NCI-H1417 treated with DMSO at 0.1 percent for 48 hours (cell line): ENCODE measurements at regions not wholly inside any gene's neighbourhood (a gene's known extent, or its start where the extent isn't known, plus 50 kb on each side); places are given as distances from the start of the nearest gene placed in this dataset.

Experiments
- DNase-seq: peaks from one replicate; lab custom pipeline; 2025; lab: John Stamatoyannopoulos, UW

DNA sequence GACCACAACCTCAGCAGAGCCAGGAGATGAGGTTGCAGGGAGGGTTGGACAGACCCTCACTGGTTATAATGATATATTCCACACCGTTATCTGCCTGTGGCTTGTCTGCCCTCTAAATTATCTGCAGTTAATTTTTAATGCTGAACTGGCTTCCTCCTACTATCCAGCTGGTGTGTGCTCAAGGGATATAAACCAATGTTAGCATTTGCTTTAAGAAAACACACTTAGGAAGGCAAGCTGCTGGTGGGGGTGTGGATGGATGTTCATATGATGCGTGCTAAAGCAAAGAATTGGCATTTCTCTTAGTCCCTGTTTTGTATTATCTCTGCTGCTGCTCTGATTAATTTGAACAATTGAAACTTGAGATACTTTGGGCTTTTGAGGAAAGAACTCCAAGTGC lies 132.2 kb upstream of the NPVF start:
- peak; percentile 35 for DNase-seq

DNA sequence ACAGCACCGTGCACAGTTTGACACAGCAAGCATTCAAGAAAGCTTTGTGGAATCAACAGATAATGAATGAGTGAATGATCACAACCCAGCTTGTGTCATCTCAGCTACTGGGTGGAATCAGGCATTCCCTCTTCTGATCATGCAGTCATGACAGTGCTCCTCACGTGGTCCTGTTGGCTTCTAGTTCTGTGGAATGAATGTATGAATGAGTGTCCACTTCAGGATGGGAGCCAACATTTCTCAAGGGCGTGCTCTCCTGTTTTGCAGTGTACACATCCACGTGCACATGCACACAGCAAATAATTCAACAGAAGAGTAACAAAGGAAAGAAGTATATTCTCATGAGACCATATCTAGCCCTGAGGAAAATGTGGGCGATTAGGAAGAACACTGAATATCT lies 133.1 kb upstream of the NPVF start:
- DNase-seq = no peak

DNA sequence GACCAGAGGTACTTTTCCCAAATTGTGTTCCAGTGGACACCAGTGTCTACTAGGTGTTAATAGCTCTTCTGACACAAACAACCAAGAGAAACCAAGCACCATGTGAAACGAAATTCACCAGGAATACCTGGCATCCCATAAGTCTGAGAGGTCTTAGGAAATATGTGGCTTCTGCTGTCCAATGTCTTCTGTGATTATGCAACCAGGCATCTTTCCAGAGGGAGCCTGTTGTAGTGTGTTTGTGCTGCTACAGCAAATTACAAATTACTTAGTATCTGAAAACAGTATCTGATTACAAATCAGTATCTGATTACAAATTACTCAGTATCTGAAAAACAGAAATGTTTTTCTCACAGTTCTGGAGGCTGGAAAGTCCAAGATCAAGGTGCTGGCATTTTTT lies 133.6 kb upstream of the NPVF start:
- no peak for DNase-seq

DNA sequence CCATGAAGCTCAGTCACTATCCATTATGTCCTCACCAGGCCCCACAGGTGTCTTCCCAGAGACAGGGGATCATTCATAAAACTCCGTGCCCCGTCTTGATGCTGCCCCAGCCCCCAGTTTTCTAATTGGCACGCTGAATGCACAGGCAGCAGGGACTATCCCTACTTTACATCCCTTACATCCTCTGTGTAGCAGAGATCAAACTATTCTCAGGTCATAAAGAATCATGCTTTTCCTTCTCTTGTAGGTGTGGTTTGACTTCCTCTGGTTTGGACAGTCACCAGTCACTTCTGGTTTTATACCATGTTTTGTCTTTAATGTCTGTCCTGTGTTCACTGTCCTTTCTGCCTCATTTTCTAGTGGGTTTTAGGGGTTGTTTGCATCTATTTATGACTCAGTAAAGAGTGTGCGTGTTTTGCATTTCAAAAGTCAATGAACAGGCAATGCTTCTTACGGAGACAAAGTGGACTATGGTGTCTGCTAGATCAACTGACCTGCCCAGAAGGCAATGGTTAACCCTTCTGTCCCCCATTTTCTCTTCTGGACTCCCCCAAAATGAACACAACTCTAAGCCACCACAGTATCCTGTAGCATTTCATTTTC lies 140.4 kb upstream of the NPVF start:
- no peak for DNase-seq

DNA sequence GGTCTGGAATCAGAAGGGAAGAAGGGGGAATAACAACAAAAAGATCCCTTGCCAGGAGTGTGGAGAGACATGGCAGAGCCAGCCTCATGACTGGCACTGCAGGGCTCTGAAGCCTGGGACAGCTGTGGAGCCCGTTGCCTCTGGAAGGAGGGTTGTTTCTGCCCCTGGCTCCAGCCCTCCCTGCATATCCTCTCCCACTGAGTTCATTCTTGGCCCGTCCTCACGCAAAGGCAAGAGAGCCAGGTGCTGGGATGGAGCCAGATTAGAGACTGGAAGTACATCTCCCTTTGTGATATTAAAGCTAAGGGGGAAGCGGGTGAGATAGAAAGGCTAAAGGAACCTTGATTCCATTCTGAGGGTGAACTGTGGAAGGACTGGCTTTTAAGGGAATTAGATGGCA lies 141.5 kb upstream of the NPVF start:
- no peak for DNase-seq

DNA sequence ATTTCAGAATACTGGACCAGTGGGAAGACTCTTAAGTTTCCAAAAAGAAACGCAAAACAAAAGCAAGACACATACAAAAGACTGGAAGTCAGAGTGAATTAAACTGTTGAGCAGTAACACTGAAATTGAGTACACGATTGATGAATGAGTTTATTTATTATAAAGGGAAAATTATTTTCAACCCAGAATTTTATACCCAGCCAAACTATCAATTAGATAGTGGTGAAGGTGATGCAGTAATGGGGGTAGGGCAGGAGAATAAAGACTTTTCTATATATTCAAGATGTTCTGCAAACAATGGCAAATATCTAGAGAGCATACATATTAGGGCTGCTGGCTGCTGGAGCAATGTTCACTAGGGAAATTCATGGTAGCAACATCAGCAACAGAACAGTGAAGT lies 143.7 kb upstream of the NPVF start:
- no peak for DNase-seq

DNA sequence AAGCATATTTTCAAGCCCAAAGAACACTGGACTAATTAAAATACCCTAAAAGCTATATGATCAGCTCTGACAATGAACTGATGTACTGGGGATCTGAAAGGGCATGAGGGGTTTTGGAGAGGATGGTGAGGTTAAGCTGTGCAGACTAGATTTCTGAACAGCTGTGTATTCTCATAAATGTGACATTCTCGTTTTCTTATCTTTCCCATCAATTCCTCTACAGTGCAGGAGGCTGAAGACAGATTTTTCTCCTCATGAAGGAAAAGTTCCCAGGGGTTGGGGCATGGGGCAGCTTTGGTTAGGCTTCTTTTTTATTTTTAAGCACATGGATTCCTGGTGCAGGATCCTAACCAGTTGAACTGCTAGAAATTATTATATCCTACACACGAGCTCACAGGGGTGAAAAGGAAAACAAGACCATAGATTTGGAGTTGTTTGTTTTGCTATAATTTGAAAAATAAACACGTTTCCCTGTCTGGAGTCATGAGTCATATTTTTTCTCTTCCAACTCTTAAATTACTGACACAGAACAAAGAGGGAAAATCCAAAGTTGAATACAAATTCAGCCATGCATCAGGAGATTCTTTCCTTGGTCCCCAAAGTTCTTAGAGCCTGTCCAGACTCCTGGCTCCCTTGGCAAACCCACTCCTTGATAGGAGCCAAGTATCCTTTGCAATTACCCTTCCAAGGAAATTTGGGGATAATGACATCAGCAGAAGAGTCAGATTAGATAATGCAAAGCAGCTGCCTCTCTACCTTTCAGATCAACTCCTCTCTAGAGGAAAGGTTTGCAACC lies 147.7 kb upstream of the NPVF start:
- no peak for DNase-seq

DNA sequence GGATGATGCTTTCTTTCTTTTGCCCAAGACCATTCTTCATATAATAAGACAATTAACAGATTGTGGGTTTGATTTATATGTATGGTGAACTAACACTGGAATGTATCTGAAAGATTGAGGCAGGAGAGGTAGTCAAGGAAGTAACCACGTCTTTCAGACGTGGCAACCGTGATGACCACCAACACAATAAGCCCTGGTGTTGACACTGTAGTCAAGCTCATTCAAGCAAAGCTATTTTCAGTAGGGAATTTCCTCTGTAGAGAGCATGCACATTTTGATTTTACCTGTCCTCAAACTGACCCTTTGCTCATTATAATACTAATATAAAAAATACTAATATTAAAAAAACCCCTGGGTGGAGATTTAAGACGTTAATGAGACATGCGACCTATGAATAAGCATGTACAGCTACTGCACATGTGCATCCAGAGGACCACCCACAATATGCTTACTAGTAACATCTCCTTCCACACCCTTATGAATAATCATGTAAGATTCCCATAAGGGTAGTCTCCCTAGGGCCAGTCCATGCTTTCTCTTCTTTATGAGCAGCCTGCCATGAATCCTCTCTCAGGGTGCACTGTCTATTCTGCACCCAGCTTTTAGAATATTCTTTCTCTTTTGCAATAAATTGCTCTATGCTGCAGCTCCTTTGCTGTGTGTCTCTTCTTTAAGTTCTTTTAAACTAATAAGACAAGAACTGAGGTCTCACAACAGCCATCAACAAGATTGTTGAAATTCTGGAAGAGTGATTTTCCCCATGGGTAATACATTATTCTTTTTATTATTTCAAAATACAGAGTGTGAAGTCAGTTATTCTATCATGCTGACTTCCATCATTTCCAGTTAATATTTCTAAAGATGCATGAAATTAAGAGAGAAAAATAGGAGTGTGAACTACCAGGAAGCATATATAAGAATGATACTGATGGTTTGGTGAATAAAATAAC lies 151.3 kb upstream of the NPVF start:
- no peak for DNase-seq

DNA sequence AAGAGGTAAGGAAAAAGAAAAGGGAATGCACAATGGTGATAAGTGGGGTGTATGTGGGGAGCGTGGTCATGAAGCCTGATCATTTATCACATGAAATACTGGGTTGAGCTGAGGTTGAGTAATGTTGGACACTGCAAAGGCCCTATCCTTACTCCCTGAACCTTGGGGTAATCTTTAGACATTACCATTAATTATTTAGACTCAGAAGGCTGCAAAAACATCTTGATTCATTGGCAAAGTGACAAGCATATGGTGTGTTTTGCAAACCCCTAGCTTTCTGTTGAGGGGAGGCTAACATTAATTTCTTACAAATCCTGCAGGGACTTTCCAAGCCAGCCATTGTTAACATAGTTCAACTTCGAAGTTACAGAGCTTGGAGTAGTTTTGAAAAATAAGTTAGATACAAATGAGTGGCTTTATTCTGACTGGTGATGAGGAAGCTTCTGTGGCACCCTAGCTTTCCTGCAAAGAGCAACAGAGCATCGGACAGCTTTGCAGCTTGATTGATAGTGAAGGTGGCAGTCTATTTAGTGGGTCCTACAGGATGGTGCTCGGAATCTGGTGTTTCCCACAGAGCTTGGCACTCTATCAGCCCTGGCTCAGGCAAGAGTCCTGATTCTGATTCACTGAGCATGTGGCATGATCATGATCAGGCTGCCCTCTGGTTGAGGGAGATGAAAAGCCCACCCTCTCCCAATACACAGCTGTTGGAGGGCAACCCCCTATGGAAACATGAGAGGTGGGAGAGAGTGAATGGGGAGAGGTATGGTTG lies 153.7 kb upstream of the NPVF start:
- no peak for DNase-seq

DNA sequence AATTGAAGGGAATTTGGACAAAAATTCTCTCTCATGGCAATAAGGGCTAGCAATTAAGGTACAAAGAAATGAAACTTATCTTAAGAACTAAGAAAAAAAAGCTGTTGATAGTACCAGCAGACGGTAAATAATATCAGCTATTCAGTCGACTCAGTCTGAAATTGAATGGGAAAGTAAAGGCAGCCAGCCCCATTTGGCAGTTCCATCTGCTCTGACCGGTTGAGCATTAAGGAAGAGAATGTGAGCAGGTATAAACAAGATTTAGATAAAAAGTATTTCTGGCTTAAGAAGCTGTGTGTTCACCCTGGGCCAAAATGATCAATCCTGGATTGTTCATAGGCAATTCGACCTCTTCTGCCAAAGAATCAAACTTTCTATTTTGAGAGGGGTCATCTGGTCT lies 154.6 kb upstream of the NPVF start:
- no peak for DNase-seq

DNA sequence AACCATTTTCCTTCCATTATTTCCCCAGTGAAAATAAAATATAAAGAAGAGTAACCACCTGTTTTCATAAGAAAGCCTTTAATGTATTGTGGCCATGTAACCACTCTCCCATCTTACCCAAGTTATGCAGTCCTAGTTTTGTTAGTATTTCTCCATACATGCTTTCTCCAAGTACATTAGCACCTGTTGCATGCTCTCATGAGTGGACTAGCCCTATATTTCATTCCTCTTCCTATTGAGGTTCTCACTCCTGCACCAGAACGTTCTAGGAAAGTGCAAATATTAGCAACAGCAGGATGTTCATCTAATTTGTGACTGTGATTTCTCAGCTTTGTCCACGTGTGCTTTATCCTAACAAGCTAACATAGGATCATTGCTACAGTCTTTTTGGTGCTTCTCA lies 155.1 kb upstream of the NPVF start:
- no peak for DNase-seq

DNA sequence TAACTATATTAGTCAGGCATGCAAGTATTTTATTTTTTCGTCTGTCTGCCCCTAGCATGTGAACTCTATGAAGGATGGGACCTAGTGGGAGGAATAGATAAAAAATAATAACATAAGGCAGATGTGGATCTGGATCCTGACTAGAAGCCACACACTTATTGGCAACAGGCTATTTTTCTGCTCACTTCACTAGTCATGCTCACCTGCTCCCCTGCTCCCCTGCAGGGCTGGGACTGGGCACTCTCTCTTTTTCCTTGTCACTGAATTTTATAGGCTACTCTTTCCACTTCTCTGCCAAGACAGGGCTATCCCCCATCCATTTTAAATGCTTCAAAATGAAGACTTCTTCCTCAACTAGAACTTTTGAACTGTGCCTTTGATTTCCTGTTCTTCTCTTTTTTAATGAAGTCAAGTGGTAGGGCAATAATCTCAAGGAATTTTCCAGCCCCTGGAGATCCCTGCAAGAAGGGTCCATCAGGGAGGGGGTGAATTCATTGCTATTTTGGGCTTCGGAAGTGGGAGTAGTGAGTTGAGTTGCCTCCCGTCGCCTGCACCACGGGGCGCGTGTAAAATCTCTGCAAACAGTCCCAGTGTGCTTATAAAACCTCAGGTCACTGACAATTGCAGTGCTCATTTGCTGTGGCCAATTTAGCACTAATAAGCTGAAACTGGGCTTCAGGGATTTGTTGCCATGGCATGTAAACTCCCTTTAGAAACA lies 156.7 kb upstream of the NPVF start:
- peak; percentile 20 for DNase-seq

DNA sequence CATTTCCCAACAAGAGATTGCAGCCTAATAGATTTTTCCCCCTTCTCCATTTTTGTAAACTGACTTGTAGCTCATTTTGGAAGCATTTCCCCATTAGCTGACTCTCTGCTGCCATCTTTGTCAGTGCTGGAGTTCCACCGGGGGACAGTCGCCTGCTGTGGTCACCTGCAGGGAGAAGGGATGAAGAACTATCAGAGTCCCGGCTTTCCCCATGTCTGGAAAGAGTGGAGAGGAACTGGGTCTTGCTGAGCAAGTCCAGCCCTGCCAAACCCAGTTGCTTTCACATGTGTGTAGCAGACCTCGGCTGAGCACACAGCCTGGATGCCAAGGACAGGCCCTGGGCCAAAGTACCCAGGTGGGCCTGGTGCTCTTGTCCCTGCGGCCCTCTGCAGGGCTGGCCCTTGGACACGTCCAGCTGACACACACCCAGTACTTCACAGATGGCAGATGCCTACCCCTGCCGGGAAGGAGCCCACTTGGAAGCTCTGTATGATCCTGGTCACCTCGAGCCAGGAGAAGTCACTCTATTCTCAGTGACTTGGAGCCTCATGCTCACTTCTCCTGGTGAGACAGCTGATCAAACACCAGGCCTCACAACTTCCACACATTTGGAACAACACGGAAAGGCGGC lies 157.3 kb upstream of the NPVF start:
- DNase-seq = no peak

DNA sequence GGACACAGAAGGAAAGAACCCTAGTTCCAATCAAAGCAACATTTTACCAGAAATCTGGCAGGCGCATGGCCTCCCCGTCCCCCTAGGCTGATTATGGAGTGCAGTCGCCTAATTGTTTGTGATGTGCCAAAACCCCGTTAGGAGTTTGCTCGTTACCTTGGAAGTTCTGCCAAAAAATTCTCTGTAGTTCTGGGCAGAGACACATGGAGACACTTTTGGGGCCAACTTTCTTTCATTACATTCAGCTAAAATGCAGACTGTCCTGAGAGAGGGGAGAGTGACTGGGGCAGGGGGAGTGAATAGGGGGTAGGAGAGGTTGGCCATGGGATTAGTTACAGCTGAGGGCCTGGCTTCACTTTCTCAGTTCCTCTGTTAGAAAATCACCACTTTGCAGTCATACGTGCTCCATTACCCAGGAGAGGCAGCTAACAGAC lies 158.0 kb upstream of the NPVF start:
- DNase-seq = no peak

DNA sequence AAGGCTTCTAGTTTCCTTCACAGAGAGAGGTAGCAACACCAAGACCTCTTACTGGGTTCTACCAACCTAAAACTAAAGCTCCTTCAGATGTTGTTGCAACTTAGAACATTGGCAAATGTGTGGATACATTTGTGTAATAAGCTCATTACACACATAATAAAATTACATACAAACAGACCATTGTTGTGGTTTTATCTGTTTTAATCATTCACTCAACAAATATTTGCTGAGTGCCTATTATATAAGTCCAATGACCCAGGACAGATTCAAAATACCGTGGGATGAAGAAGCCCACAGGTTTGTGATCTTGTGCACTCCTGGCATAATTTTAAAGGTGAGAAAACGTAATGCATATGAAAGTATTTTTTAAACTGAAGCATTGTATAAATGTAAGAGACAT lies 160.4 kb upstream of the NPVF start:
- no peak for DNase-seq

DNA sequence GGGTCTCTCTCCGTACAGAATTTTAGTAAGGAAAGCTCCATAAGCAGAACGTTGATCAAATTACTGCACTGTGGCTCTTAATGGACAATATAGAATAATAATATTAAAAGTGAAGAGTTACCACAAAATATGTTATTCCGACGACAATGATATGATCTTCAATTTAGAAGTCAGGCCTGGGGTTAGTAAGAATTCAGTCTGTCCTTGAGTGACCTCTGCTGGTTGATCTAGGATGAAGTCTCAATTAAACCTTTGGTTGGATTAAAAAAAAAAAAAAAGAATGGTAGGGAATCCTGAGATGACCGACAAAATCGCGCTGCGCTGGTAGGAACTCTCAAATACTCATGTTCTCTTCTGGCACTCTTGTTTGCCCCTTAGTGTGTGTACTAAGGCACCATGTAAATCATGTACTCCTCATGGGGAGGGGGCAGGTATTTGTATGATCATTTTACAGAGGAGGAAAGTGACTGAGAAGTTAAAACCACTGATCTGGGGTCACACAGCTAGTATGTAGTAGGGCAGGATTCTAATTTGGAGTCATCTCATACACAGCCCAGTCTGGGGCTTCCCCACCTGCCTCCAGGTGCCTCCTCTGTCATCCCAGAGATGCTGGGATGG lies 161.3 kb upstream of the NPVF start:
- peak; percentile 76 for DNase-seq

DNA sequence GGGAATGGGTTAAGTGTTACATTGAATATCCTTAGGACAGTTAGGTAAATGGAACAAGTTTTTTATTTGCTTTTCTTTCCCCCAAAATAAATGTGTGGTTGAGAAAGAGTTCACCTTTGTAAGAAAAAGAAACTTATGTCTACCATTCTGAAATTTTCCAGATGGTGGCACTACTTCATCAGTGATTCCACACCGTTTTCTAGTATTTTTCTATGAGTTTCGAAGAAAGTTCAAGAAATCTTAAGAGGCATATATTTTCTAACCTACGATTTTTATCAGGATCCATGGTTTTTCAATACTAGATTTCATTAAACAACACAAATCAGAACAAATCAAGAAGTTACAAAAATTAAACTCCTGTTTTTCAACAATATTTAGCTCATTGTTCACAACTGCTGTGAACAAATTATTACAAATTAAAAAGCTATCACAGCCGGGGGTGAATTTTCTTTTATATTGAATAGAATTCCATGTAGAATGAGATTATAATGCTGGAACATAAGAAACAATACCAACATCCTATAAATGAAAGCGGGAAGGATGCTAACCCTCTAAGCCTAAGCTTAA lies 163.1 kb upstream of the NPVF start:
- DNase-seq = peak; percentile 7

DNA sequence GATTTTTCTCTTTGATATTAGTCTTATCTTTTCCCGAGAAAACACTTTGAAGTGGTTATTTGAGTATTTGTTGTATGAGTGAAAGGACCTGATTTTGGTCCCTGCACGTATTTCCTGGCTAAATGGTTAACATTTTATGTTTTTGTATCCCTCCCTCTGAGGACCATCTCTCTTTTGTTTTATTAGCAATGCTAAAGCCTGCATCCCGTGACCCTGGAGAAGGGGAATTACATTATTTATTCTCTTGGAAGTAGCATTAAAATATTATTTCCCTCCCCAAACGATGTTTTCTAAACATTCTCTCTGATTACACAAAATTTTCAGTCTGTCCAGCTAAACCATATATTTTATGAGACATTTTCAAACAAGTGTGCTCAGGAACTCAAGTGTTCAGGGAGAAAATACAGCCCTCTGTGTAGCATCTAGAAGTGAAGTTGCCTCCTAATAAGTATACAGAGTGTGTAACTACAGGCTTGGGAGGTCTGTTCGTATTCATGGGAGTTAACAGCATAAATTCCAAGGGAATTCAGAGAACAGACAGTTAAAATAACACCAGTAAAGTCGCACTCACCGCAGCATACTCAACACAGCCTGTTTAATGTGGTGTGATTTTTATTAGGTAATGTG lies 163.8 kb upstream of the NPVF start:
- DNase-seq = no peak

DNA sequence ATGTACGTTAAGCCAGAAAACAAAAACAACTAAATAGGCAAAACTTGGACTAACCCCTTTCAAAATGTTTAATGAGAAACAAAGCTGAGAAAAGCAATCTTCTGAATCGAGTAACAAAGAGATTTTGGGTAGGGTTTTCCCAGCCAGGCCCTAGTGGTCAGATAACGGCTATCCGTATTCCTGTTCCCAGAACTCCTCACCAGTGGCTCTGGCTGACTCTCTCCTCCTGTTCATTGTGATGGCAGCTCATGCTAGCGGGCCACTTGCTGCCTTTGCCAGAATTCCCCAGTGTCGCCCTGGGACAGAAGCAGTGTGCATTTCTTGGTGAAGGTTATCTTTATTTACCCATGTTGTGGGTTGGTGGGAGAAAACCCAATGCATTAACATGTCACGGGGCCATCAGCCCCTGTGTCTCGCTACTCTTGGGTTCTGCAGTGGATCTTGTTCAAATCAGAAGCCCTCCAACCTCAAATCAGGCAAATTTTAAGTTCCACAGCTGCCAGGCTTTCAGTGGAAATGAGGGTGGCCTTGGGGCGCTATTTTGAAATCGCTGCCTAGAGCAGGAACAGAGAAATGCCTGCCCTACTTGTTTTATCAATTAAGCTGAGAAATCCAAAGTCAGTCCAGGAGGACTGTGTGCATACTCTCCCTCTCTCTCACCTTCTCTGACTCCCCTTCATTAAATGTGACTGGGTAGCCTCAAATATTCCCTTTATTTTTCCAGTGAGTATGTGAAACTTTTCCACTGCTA lies 164.5 kb upstream of the NPVF start:
- no peak for DNase-seq
